Small intestine (tissue), 7 donors: ENCODE measurements at regions not wholly inside any gene's neighbourhood (a gene's known extent, or its start where the extent isn't known, plus 50 kb on each side); places are given as distances from the start of the nearest gene placed in this dataset.

Source experiments
- DNase-seq, 2 donors: peaks; one replicate each; pipeline versions ENCODE4 v3.0.0 to v3.0.0-alpha.2; 2013
- FAIRE-seq: peaks from 2 replicates; lab custom pipeline; 2012; peaks lifted over from hg19 to GRCh38; lab: Jason Lieb, UNC
- H3K27ac ChIP-seq, 3 donors: one replicate each; pipeline ENCODE4 v1.5.1; 2013; ENCODE audit warnings: low read length in 2 of 3, mild to moderate bottlenecking in 2 of 3, control low read depth in 1 of 3, inconsistent platforms in 1 of 3, low read depth in 1 of 3, moderate library complexity in 1 of 3
- H3K27me3 ChIP-seq, 3 donors: one replicate each; pipeline ENCODE4 v1.6.1; 2013; ENCODE audit warnings: low read length in 3 of 3, inconsistent platforms in 1 of 3; ENCODE audit not compliant: control insufficient read depth in 3 of 3, insufficient read depth in 3 of 3
- H3K36me3 ChIP-seq, 3 donors: one replicate each; pipeline ENCODE4 v1.6.1; 2013; ENCODE audit warnings: low read length in 3 of 3, inconsistent platforms in 1 of 3, low read depth in 1 of 3, mild to moderate bottlenecking in 1 of 3, moderate library complexity in 1 of 3; ENCODE audit not compliant: control insufficient read depth in 3 of 3, insufficient read depth in 2 of 3
- H3K4me1 ChIP-seq, 3 donors: one replicate each; pipeline ENCODE4 v1.6.1; 2013; ENCODE audit warnings: low read length in 2 of 3, inconsistent platforms in 1 of 3, low read depth in 1 of 3, mild to moderate bottlenecking in 1 of 3, moderate library complexity in 1 of 3; ENCODE audit not compliant: control insufficient read depth in 3 of 3, insufficient read depth in 2 of 3
- H3K4me3 ChIP-seq, 3 donors: one replicate each; pipeline ENCODE4 v1.5.1; 2013; ENCODE audit warnings: low read length in 3 of 3, control low read depth in 1 of 3, inconsistent platforms in 1 of 3, low read depth in 1 of 3, mild to moderate bottlenecking in 1 of 3, moderate library complexity in 1 of 3
- H3K9me3 ChIP-seq, 2 donors: one replicate each; pipeline ENCODE4 v1.6.1; 2013; ENCODE audit warnings: low read depth in 1 of 2, low read length in 1 of 2; ENCODE audit not compliant: control insufficient read depth in 2 of 2, insufficient read depth in 1 of 2
- WGBS, 3 donors: extraction: QIAGEN DNeasy Blood & Tissue Kit; methylation state at CpG; one replicate each; pipeline ENCODE4 v1.1.7; 2013; 5-methylcytosine and 5-hydroxymethylcytosine counted together
- donor health status: healthy with polysubstance abuse.
- donor health status: control.
- donor health status: control.
- donor health status: Bipolar disorder and iron deficiency.
- donor health status: healthy.

DNA sequence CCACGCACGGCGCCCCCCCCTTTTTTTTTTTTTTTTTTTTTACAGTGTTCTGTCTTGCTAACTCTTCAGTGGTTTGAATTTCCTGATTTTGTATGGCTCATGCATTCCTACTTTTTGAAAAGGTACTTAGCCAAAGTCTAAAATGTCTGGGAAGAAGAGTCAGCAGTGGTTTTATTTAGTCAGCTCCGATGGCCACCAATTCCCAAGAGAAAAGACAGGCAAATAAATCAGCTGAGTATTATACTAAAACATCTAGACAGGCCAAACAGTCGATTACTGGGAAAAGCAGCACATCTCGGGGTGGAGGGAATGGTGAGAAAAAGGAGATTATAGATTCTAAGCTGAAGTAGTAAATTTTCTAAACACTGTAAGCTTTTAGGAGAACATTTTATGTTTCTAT is 192.5 kb upstream of the ZRANB2 start:
- Histone ChIP-seq H3K36me3 (no peaks in the 10 kb centered on the region), H3K4me3 (no peak overlapping the region), H3K4me1 (no peaks in the 10 kb centered on the region), H3K9me3 (no peaks in the 10 kb centered on the region), H3K27me3 (no peaks in the 10 kb centered on the region), H3K27ac (no peak overlapping the region)
- 53 to 74% (median 72%) methylated on average over 4 to 5 of the region's 6 CpGs for whole genome bisulfite sequencing, 3 donors
- no peak for DNase-seq
- no peak for FAIRE-seq

DNA sequence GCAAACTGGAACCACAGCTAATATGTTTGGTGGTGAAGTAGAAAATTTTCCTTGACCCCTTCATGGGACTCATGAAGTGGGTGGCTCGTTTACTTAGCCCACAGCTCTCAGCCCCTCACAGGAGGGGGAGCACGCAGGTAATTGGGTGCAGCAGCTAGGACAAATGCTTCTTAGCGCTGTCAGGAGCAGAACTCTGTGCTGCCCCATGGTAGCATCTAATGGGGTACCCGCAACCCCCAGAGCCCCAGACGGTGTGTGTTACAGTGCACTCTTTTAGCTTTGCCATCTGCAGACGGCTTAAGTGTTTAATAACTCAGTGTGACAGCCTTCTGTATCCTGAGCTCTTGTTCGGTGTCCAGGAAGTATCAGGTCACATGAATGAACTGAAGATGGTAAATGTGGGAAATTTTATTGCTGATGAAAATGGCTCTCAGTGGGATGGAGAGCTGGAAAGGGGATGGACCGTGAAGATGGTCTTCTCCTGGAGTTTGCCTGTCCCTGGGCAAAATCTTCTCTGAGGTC is 189.6 kb upstream of the ZRANB2 start:
- no peak for DNase-seq
- H3K27me3 ChIP-seq = no peaks in the 10 kb centered on the region
- H3K4me1 ChIP-seq = no peaks in the 10 kb centered on the region
- H3K9me3 ChIP-seq = no peaks in the 10 kb centered on the region
- H3K4me3 ChIP-seq = no peak overlapping the region
- H3K36me3 ChIP-seq = no peaks in the 10 kb centered on the region
- no peak overlapping the region for H3K27ac ChIP-seq
- FAIRE-seq = no peak
- WGBS, 3 donors = 69 to 75% (median 69%) methylated on average over 8 of the region's 8 CpGs

GRCh38 chr1:71269818-71270217 is 189.0 kb upstream of the ZRANB2 start:
- Histone ChIP-seq H3K4me3 (no peak overlapping the region), H3K4me1 (no peaks in the 10 kb centered on the region), H3K27ac (no peak overlapping the region), H3K27me3 (no peaks in the 10 kb centered on the region), H3K36me3 (no peaks in the 10 kb centered on the region), H3K9me3 (no peaks in the 10 kb centered on the region)
- no peak for FAIRE-seq
- 88 to 94% (median 92%) methylated on average over 1 of the region's 1 CpG for WGBS, 3 donors
- no peak for DNase-seq

DNA sequence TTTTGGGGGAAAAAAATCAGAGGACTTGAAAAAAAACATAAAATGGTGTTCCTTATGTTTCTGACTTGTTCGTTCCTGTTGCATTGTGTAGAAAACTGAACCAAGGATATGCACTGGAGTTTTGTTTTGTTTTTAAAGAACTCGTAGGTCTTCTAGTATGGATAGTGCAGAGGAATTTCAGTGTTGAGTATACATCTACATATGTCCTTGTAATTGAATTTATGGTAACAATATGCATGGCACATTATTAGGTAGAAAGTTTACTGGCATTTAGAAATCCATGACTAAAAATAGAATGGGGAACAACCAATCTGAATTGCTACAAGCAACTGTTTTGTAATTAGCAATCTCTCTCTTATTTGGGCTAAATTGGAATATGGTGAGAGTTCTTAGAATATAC is 188.3 kb upstream of the ZRANB2 start:
- no peaks in the 10 kb centered on the region for H3K9me3 ChIP-seq
- no peak overlapping the region for H3K27ac ChIP-seq
- H3K36me3 ChIP-seq = no peaks in the 10 kb centered on the region
- no peaks in the 10 kb centered on the region for H3K27me3 ChIP-seq
- H3K4me3 ChIP-seq = no peak overlapping the region
- FAIRE-seq (no peak), DNase-seq (no peak)
- H3K4me1 ChIP-seq = no peaks in the 10 kb centered on the region
- WGBS, 3 donors = 44 to 70% (median 44%) methylated on average over 2 of the region's 2 CpGs

GRCh38 chr1:71267220-71267619 is 186.4 kb upstream of the ZRANB2 start:
- Histone ChIP-seq H3K4me3 (no peak overlapping the region), H3K4me1 (no peaks in the 10 kb centered on the region), H3K27me3 (no peaks in the 10 kb centered on the region), H3K9me3 (no peaks in the 10 kb centered on the region), H3K36me3 (no peaks in the 10 kb centered on the region), H3K27ac (no peak overlapping the region)
- no peak for FAIRE-seq
- no peak for DNase-seq

- WGBS, 3 donors = 68 to 73% (median 69%) methylated on average over 5 of the region's 5 CpGs
- H3K27me3 ChIP-seq = no peaks in the 10 kb centered on the region
- DNase-seq (no peak), FAIRE-seq (no peak)
- H3K4me1 ChIP-seq = no peaks in the 10 kb centered on the region
- no peak overlapping the region for H3K4me3 ChIP-seq
- no peak overlapping the region for H3K27ac ChIP-seq
- no peaks in the 10 kb centered on the region for H3K36me3 ChIP-seq
- no peaks in the 10 kb centered on the region for H3K9me3 ChIP-seq
Observed at GRCh38 chr1:71264039-71264438, 183.2 kb upstream of the ZRANB2 start.

GRCh38 chr1:71262970-71263369 is 182.1 kb upstream of the ZRANB2 start:
- no peaks in the 10 kb centered on the region for H3K9me3 ChIP-seq
- FAIRE-seq = no peak
- no peaks in the 10 kb centered on the region for H3K4me1 ChIP-seq
- DNase-seq = no peak
- H3K27me3 ChIP-seq = no peaks in the 10 kb centered on the region
- H3K27ac ChIP-seq = no peak overlapping the region
- no peak overlapping the region for H3K4me3 ChIP-seq
- no peaks in the 10 kb centered on the region for H3K36me3 ChIP-seq
- WGBS, 3 donors = 65 to 68% (median 66%) methylated on average over 7 of the region's 7 CpGs

DNA sequence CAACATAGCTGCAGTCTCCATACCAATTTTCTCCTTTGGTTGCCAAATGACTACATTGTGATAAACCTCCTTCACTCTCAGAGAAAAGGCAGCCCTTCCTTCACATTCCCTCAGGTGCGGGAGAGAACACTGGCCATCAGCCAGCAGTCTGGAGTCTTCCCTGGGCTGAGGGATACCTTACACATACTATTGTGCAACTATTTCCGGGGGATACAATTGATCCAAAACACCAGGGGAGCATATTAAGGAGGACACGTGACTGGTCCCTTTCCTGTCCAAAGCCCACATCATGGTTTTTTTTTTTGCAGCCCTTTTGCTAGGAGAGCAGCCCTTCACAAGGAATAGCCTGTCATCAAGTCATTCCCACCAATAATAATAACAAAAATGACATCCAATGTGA is 172.1 kb upstream of the ZRANB2 start:
- no peak overlapping the region for H3K27ac ChIP-seq
- no peaks in the 10 kb centered on the region for H3K4me1 ChIP-seq
- no peaks in the 10 kb centered on the region for H3K36me3 ChIP-seq
- H3K27me3 ChIP-seq = no peaks in the 10 kb centered on the region
- FAIRE-seq (no peak), DNase-seq (no peak)
- no peak overlapping the region for H3K4me3 ChIP-seq
- no peaks in the 10 kb centered on the region for H3K9me3 ChIP-seq
- WGBS, 3 donors = 49 to 78% (median 61%) methylated on average over 3 of the region's 3 CpGs

DNA sequence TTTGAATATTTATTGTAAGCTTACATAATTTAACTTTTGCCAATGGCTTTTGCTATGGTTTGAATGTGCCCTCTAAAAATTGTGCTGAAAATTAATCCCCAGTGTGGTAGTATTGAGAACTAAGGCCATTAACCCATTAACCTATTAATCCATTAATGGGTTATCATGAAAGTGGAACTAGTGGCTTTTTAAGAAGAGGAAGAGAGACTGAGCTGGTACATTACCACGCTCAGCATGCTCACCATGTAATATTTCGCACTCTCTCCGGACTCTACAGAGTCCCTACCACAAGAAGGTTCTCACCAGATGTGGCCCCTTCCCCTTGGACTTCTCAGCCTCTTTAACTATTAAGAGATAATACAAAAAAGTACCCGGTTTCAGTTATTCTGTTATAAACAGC is 164.4 kb upstream of the ZRANB2 start:
- DNase-seq = no peak
- Histone ChIP-seq H3K27ac (no peak overlapping the region), H3K27me3 (no peaks in the 10 kb centered on the region), H3K9me3 (no peaks in the 10 kb centered on the region), H3K4me1 (no peaks in the 10 kb centered on the region), H3K4me3 (no peak overlapping the region), H3K36me3 (no peaks in the 10 kb centered on the region)
- FAIRE-seq = no peak
- 87 to 92% (median 89%) methylated on average over 4 of the region's 4 CpGs for WGBS, 3 donors
